Endodermal cell (in vitro differentiated cells): ENCODE measurements at regions not wholly inside any gene's neighbourhood (a gene's known extent, or its start where the extent isn't known, plus 50 kb on each side); places are given as distances from the start of the nearest gene placed in this dataset.

Experiments used
- DNase-seq: peaks from one replicate; pipeline ENCODE4 v3.0.0-alpha.2; 2017
- H3K27ac ChIP-seq: 2 replicates; pipeline ENCODE4 v1.5.1; 2013; ENCODE audit warnings: mild to moderate bottlenecking, low read depth, low read length, moderate library complexity
- H3K27me3 ChIP-seq: 2 replicates; pipeline ENCODE4 v1.6.1; 2013; ENCODE audit warnings: mild to moderate bottlenecking, low read length, moderate library complexity; ENCODE audit not compliant: insufficient read depth, control insufficient read depth, poor library complexity, severe bottlenecking
- H3K36me3 ChIP-seq: 2 replicates; pipeline ENCODE4 v1.7.0; 2013; ENCODE audit warnings: mild to moderate bottlenecking, low read length, moderate library complexity; ENCODE audit not compliant: control insufficient read depth, insufficient read depth
- H3K4me1 ChIP-seq: one replicate; pipeline ENCODE4 v1.7.0; 2013; ENCODE audit warnings: low read length; ENCODE audit not compliant: control insufficient read depth, insufficient read depth
- H3K4me3 ChIP-seq: 2 replicates; pipeline ENCODE4 v1.5.1; 2013; ENCODE audit warnings: mild to moderate bottlenecking, low read length, moderate library complexity
- H3K9ac ChIP-seq: 2 replicates; pipeline ENCODE4 v1.6.1; 2013; ENCODE audit warnings: mild to moderate bottlenecking, low read length, moderate library complexity; ENCODE audit not compliant: poor library complexity, severe bottlenecking; ENCODE audit errors: extremely low read depth
- H3K9me3 ChIP-seq: 2 replicates; pipeline ENCODE4 v1.6.1; 2013; ENCODE audit warnings: mild to moderate bottlenecking, low read length, moderate library complexity; ENCODE audit not compliant: control insufficient read depth
- H3K27ac Mint-ChIP-seq: 2 replicates; pipeline ENCODE4 v1.8.0; 2020; ENCODE audit warnings: mixed read lengths
- H3K27me3 Mint-ChIP-seq: 2 replicates; pipeline ENCODE4 v1.8.0; 2021; ENCODE audit warnings: mild to moderate bottlenecking, mixed read lengths; ENCODE audit not compliant: insufficient read depth
- H3K36me3 Mint-ChIP-seq: 2 replicates; pipeline ENCODE4 v1.8.0; 2020; ENCODE audit warnings: low read depth, mixed read lengths
- H3K4me1 Mint-ChIP-seq: 2 replicates; pipeline ENCODE4 v1.8.0; 2020; ENCODE audit warnings: mixed read lengths
- H3K4me3 Mint-ChIP-seq: 2 replicates; pipeline ENCODE4 v1.8.0; 2020; ENCODE audit warnings: mild to moderate bottlenecking, moderate library complexity, mixed read lengths
- H3K9me3 Mint-ChIP-seq: 2 replicates; pipeline ENCODE4 v1.8.0; 2020; ENCODE audit warnings: mild to moderate bottlenecking, mixed read lengths
- CTCF ChIP-seq: fragments of 200-600 bp; sonication (generic); conservative IDR thresholded peaks from 2 replicates; pipeline ENCODE4 v1.5.0; 2021; ENCODE audit warnings: antibody characterized with exemption, mild to moderate bottlenecking
- WGBS, 2 experiments: methylation state at CpG; one replicate each; pipeline versions ENCODE4 v1.1.5 to v1.1.7; 2013; ENCODE audit warnings: missing lambda C conversion rate in 2 of 2, mixed read lengths in 1 of 2; ENCODE audit not compliant: insufficient coverage in 1 of 2, insufficient read length in 1 of 2; 5-methylcytosine and 5-hydroxymethylcytosine counted together

- no peaks in the 10 kb centered on the region for H3K4me1 ChIP-seq
Observed at GRCh38 chr22:26906464-26906863, 249.1 kb downstream of the MIAT start.

GRCh38 chr22:26907366-26907765 lies 250.0 kb downstream of the MIAT start:
- TF ChIP-seq CTCF = no peak
- Mint-ChIP-seq H3K4me3 (no peak overlapping the region), H3K27me3 (peaks cover 56% of the 10 kb centered on the region), H3K36me3 (no peaks in the 10 kb centered on the region), H3K4me1 (peaks cover 20% of the 10 kb centered on the region), H3K9me3 (no peaks in the 10 kb centered on the region), H3K27ac (no peak overlapping the region)
- H3K4me1 ChIP-seq = no peaks in the 10 kb centered on the region
- no peak overlapping the region for H3K9ac ChIP-seq
- no peaks in the 10 kb centered on the region for H3K36me3 ChIP-seq
- no peak overlapping the region for H3K4me3 ChIP-seq
- WGBS, 2 experiments = 96% methylated on average over 2 of the region's 2 CpGs; no CpG with 5 or more reads in 1 of the 2 experiments
- H3K27me3 ChIP-seq = peaks cover 38% of the 10 kb centered on the region
- no peak overlapping the region for H3K27ac ChIP-seq
- H3K9me3 ChIP-seq = no peaks in the 10 kb centered on the region
- DNase-seq = no peak

More at GRCh38 chr22:26906464-26906863, 249.1 kb downstream of the MIAT start:
- Histone ChIP-seq H3K9me3 (no peaks in the 10 kb centered on the region), H3K27me3 (peaks cover 30% of the 10 kb centered on the region), H3K4me3 (no peak overlapping the region), H3K9ac (no peak overlapping the region), H3K27ac (no peak overlapping the region), H3K36me3 (no peaks in the 10 kb centered on the region)
- 86 to 87% methylated on average over 8 to 10 of the region's 10 CpGs for WGBS, 2 experiments
- no peak overlapping the region for H3K27ac Mint-ChIP-seq
- peaks cover 20% of the 10 kb centered on the region for H3K4me1 Mint-ChIP-seq
- TF ChIP-seq CTCF = no peak
- no peaks in the 10 kb centered on the region for H3K9me3 Mint-ChIP-seq
- H3K4me3 Mint-ChIP-seq = no peak overlapping the region
- H3K36me3 Mint-ChIP-seq = no peaks in the 10 kb centered on the region
- H3K27me3 Mint-ChIP-seq = peaks cover 49% of the 10 kb centered on the region
- no peak for DNase-seq

GRCh38 chr22:26910845-26911244 lies 253.5 kb downstream of the MIAT start:
- peaks cover 56% of the 10 kb centered on the region for H3K27me3 Mint-ChIP-seq
- H3K27me3 ChIP-seq = peaks cover 41% of the 10 kb centered on the region
- H3K27ac ChIP-seq = no peak overlapping the region
- no peaks in the 10 kb centered on the region for H3K36me3 ChIP-seq
- no peaks in the 10 kb centered on the region for H3K9me3 Mint-ChIP-seq
- no peaks in the 10 kb centered on the region for H3K36me3 Mint-ChIP-seq
- no peaks in the 10 kb centered on the region for H3K4me1 ChIP-seq
- peaks cover 14% of the 10 kb centered on the region for H3K4me1 Mint-ChIP-seq
- no peak for TF ChIP-seq CTCF
- WGBS, 2 experiments = 34 to 64% methylated on average over 1 to 4 of the region's 4 CpGs
- no peak overlapping the region for H3K27ac Mint-ChIP-seq
- no peak overlapping the region for H3K4me3 ChIP-seq
- no peak overlapping the region for H3K4me3 Mint-ChIP-seq
- H3K9me3 ChIP-seq = no peaks in the 10 kb centered on the region
- H3K9ac ChIP-seq = no peak overlapping the region
- peak; percentile 61 for DNase-seq
